AG10803 (cell line): ENCODE measurements at regions not wholly inside any gene's neighbourhood (a gene's known extent, or its start where the extent isn't known, plus 50 kb on each side); places are given as distances from the start of the nearest gene placed in this dataset.

ENCODE experiments used
- DNase-seq: peaks from one replicate; pipeline ENCODE4 v3.0.0; 2010; ENCODE audit warnings: low read depth
- H3K4me3 ChIP-seq: 2 replicates; pipeline ENCODE4 v1.5.1; 2011; ENCODE audit warnings: mild to moderate bottlenecking, low read length, control low read depth
- TF ChIP-seq, protein P1 (sequence below): conservative IDR thresholded peaks from 2 replicates; pipeline ENCODE4 v1.5.1; 2011; ENCODE audit warnings: mild to moderate bottlenecking, low read length, control low read depth, inconsistent platforms

DNA sequence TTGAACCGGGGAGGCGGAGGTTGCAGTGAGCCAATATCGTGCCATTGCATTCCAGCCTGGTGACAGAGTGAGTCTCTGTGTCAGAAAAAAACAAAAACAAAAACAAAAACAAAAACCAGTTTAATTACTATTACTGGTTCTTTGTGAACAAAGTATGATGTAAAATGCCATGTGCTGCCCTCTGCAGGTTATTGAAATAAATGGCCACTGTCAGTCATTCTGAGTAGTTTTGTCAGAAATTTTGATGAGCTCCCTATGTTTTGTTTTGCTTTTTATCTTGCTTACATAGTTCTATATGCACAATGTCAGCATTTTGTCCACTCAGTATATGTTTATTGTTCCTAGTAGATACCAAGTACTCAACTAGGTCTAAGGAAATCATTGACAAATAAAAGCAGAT, 423.6 kb upstream of the CHST9 start:
- TF ChIP-seq, protein P1, sequence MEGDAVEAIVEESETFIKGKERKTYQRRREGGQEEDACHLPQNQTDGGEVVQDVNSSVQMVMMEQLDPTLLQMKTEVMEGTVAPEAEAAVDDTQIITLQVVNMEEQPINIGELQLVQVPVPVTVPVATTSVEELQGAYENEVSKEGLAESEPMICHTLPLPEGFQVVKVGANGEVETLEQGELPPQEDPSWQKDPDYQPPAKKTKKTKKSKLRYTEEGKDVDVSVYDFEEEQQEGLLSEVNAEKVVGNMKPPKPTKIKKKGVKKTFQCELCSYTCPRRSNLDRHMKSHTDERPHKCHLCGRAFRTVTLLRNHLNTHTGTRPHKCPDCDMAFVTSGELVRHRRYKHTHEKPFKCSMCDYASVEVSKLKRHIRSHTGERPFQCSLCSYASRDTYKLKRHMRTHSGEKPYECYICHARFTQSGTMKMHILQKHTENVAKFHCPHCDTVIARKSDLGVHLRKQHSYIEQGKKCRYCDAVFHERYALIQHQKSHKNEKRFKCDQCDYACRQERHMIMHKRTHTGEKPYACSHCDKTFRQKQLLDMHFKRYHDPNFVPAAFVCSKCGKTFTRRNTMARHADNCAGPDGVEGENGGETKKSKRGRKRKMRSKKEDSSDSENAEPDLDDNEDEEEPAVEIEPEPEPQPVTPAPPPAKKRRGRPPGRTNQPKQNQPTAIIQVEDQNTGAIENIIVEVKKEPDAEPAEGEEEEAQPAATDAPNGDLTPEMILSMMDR, result peak; percentile 41
- no peak for DNase-seq
- H3K4me3 ChIP-seq, result no peak overlapping the region

DNA sequence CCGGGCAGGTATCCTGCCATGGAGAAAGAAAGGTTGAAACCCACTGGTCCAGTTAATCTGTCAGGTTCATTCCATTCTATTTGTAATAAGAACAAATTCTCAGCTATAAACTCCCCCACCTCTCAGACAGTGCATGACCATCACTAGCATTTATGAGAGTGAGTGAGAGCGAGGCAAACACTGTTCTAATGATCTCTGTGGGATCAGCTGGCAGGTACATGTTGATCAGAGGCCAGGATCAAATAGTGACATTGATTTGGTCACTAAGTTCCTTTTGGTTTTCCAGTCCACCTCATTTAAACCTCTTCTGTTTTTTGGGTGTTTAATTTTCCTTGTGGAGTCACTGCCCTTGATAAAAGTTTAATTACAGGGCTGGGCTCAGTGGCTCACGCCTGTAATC, 423.1 kb upstream of the CHST9 start:
- DNase-seq, result no peak
- TF ChIP-seq, protein P1, result no peak
- H3K4me3 ChIP-seq, result no peak overlapping the region

DNA sequence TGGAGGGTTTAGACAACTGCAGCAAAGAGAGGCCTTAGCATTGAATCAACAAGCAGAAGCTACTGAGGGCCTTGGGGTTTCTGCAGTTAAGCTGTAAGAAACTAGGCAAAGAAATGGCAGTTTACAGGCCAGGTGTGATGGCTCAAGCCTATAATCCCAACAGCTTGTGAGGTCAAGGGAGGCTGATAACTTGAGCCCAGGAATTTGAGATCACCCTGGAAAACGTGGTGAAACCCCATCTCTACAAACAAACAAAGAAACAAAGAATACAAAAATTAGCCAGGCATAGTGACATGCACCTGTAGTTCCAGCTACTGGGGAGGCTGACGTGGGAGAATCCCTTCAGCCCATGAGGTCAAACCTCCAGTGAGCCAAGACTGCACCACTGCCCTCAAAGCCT, 421.6 kb upstream of the CHST9 start:
- DNase-seq, result no peak
- H3K4me3 ChIP-seq, result no peak overlapping the region
- TF ChIP-seq, protein P1, result no peak

DNA sequence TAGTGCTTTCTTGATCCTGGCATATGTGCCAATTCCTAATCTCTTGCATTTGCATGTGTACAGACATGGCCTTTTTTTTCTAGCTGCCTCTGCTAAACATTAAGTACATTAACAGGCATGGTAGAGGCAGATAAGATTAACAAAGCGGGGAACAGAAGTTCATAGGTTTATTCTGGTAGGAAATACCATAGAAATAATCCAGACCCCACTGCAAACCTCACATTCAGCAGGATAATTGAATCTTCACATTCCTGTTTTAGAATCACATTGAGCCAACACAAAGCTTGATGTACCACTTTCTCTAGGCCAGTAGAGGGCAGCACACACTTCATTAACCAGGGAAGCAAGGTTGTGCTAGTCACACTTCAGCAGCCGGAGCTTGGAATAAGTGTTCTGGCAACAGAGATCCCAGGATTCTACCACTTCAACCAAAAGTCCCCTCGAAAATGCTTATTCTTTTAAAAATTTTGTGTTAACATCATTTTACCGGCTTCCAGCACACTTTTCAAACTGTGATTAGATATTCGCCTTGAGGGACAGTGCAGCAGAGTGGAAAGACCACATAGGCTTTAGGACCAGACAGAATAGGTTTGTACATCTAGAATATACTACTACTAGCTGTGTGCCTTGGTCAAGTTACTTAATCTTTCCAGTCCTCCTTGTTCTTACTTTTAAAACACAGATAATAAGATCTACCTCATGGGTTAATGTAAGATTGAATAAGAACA, 420.2 kb upstream of the CHST9 start:
- TF ChIP-seq, protein P1, result peak; percentile 95
- H3K4me3 ChIP-seq, result no peak overlapping the region
- peak; percentile 71 for DNase-seq

DNA sequence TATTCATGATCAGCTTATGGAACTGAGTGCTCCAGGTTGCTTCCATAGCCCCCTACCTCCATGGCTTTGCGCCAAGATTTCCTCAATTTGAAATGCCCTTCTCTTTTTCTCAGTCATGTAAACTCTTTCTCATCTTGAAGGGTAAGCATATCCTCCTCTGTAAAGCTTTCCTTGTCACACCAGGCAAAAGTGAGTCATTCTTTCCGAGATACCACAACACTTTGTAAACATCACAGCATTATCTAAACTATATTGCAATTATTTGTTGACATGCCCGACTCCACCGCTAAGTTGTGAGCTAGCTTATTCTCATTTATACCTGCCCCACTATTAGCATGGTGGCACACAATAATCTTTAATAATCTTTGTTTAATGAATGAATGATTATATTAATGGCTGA, 419.5 kb upstream of the CHST9 start:
- DNase-seq, result no peak
- TF ChIP-seq, protein P1, result no peak
- H3K4me3 ChIP-seq, result no peak overlapping the region

DNA sequence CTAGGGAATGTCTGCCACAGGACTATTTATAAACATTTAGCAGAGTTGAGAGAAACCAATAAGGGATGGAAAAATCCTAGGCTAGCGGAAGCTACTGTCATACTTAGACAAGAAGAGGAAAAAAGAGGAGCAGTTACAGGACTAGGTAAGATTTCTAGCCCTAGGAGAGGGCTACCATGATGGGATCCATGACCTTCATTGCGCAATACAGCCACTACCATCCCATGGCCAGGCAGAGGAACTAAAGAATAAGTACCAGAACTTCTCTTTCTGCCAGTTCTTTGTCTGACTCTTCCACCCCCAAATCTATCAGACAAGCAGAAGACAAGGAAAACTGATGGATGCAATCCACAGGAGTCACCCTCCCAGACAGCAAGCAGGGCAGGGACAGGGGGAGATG, 417.0 kb upstream of the CHST9 start:
- no peak overlapping the region for H3K4me3 ChIP-seq
- TF ChIP-seq, protein P1, result no peak
- DNase-seq, result no peak

DNA sequence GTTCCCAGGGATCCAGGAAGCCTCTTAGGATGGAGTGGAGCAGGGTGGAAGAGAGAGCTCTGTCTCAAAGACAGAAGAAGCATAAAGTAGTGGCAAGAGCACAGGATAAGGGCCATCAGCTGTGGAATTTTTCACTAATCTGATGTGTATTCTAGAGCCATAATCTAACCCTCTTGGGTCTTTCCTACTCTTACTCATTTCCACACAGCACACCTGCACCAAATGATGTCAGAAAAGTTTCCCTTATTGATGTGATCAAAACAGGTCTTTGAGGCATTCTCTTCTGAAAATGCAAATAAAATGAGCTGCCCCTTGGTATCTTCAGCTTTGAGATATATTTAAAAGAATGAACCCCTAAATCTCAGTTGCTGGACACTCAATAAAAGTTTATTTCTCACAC, 415.1 kb upstream of the CHST9 start:
- DNase-seq, result no peak
- TF ChIP-seq, protein P1, result no peak
- no peak overlapping the region for H3K4me3 ChIP-seq
